ENCODE measurements at regions not wholly inside any gene's neighbourhood (a gene's known extent, or its start where the extent isn't known, plus 50 kb on each side); places are given as distances from the start of the nearest gene placed in this dataset.
"Not testable (repeated sequence)": the region's sequence is repeated elsewhere in the genome, so short reads cannot be mapped to it uniquely, and the experiment has no call there.

GRCh38 chr4:13678186-13678924 is 50.8 kb upstream of the BOD1L1 start:
- no peak for DNase-seq

GRCh38 chr4:13681570-13681969 is 54.0 kb upstream of the BOD1L1 start:
- no peak for DNase-seq

GRCh38 chr4:13694256-13694655 is 66.7 kb upstream of the BOD1L1 start:
- no peak for DNase-seq

- DNase-seq, result no peak
Measured at GRCh38 chr4:13698296-13698695, 70.8 kb upstream of the BOD1L1 start.

- DNase-seq, result no peak
Measured at GRCh38 chr4:13700021-13700857, 72.7 kb upstream of the BOD1L1 start.

GRCh38 chr4:13700858-13701140 is 73.3 kb upstream of the BOD1L1 start:
- DNase-seq, result not testable (repeated sequence)

GRCh38 chr4:13701937-13702446 is 74.5 kb upstream of the BOD1L1 start:
- no peak for DNase-seq

- no peak for DNase-seq
Measured at GRCh38 chr4:13703096-13703495, 75.6 kb upstream of the BOD1L1 start.

- no peak for DNase-seq
Measured at GRCh38 chr4:13704035-13704434, 76.5 kb upstream of the BOD1L1 start.

GRCh38 chr4:13704761-13705160 is 77.2 kb upstream of the BOD1L1 start:
- no peak for DNase-seq

- DNase-seq, result no peak
Measured at GRCh38 chr4:13705521-13706041, 78.1 kb upstream of the BOD1L1 start.

GRCh38 chr4:13706120-13706519 is 78.6 kb upstream of the BOD1L1 start:
- no peak for DNase-seq

GRCh38 chr4:13706716-13707115 is 79.2 kb upstream of the BOD1L1 start:
- DNase-seq, result no peak

GRCh38 chr4:13710246-13710885 is 82.8 kb upstream of the BOD1L1 start:
- DNase-seq, result no peak

GRCh38 chr4:13711233-13711785 is 83.8 kb upstream of the BOD1L1 start:
- DNase-seq, result no peak

- no peak for DNase-seq
Measured at GRCh38 chr4:13721894-13722293, 94.4 kb upstream of the BOD1L1 start.

GRCh38 chr4:13722649-13723048 is 95.1 kb upstream of the BOD1L1 start:
- DNase-seq, result no peak

- DNase-seq, result no peak
Measured at GRCh38 chr4:13728761-13729160, 101.2 kb upstream of the BOD1L1 start.

GRCh38 chr4:13731019-13731418 is 103.5 kb upstream of the BOD1L1 start:
- DNase-seq, result no peak

GRCh38 chr4:13733817-13734216 is 106.3 kb upstream of the BOD1L1 start:
- DNase-seq, result no peak

GRCh38 chr4:13750594-13750993 is 123.1 kb upstream of the BOD1L1 start:
- no peak for DNase-seq

GRCh38 chr4:13761581-13761980 is 134.1 kb upstream of the BOD1L1 start:
- DNase-seq, result not testable (repeated sequence)

GRCh38 chr4:13762130-13762529 is 134.6 kb upstream of the BOD1L1 start:
- DNase-seq, result no peak

All from stimulated activated CD4-positive, alpha-beta T cell treated with anti-CD3 and anti-CD28 coated beads, Interleukin-4, amount 100 ng/mL, for 1 hour (primary cell).